NCI-H2107 treated with DMSO at 0.1 percent for 48 hours (cell line): ENCODE measurements at regions not wholly inside any gene's neighbourhood (a gene's known extent, or its start where the extent isn't known, plus 50 kb on each side); places are given as distances from the start of the nearest gene placed in this dataset.
"Not testable (repeated sequence)": the region's sequence is repeated elsewhere in the genome, so short reads cannot be mapped to it uniquely, and the experiment has no call there.

ENCODE experiments used
- DNase-seq: peaks from one replicate; lab custom pipeline; 2025; ENCODE audit not compliant: unreplicated experiment; lab: John Stamatoyannopoulos, UW

- DNase-seq: no peak
Observed at GRCh38 chr10:30199376-30200016, 140.1 kb upstream of the JCAD start.

GRCh38 chr10:30197186-30197585, 137.8 kb upstream of the JCAD start:
- no peak for DNase-seq

GRCh38 chr10:30196559-30196958, 137.2 kb upstream of the JCAD start:
- not testable (repeated sequence) for DNase-seq

GRCh38 chr10:30192846-30193608, 133.6 kb upstream of the JCAD start:
- no peak for DNase-seq

GRCh38 chr10:30190577-30191552, 131.5 kb upstream of the JCAD start:
- DNase-seq: no peak

- DNase-seq: no peak
Observed at GRCh38 chr10:30189238-30189580, 129.8 kb upstream of the JCAD start.

GRCh38 chr10:30188556-30189237, 129.3 kb upstream of the JCAD start:
- no peak for DNase-seq

GRCh38 chr10:30188101-30188500, 128.7 kb upstream of the JCAD start:
- DNase-seq: no peak

GRCh38 chr10:30187010-30187409, 127.6 kb upstream of the JCAD start:
- no peak for DNase-seq

GRCh38 chr10:30186371-30186875, 127.0 kb upstream of the JCAD start:
- no peak for DNase-seq

GRCh38 chr10:30185916-30186315, 126.5 kb upstream of the JCAD start:
- no peak for DNase-seq

- no peak for DNase-seq
Observed at GRCh38 chr10:30185341-30185740, 126.0 kb upstream of the JCAD start.

GRCh38 chr10:30184397-30185033, 125.1 kb upstream of the JCAD start:
- DNase-seq: no peak

- DNase-seq: no peak
Observed at GRCh38 chr10:30183055-30183402, 123.6 kb upstream of the JCAD start.

GRCh38 chr10:30182191-30183054, 123.0 kb upstream of the JCAD start:
- DNase-seq: no peak

- DNase-seq: no peak
Observed at GRCh38 chr10:30178356-30178964, 119.1 kb upstream of the JCAD start.

GRCh38 chr10:30176776-30177533, 117.6 kb upstream of the JCAD start:
- no peak for DNase-seq

GRCh38 chr10:30176182-30176581, 116.8 kb upstream of the JCAD start:
- no peak for DNase-seq
